SK-N-SH (cell line): ENCODE measurements at regions not wholly inside any gene's neighbourhood (a gene's known extent, or its start where the extent isn't known, plus 50 kb on each side); places are given as distances from the start of the nearest gene placed in this dataset.

ENCODE experiments used
- CTCF ChIP-seq: fragments of 200-600 bp; sonication (generic); IDR thresholded peaks from 2 replicates; pipeline ENCODE4 v1.6.1; 2017; ENCODE audit warnings: antibody characterized with exemption, mild to moderate bottlenecking, moderate library complexity
- EP300 ChIP-seq, 2 experiments: IDR thresholded peaks; 2 replicates each; pipeline versions ENCODE4 v1.4.0 to v1.6.1; 2012; ENCODE audit warnings: borderline replicate concordance in 1 of 2, low read depth in 1 of 2, low read length in 1 of 2
- EZH2phosphoT487 ChIP-seq: fragments of 200-600 bp; sonication (generic); IDR thresholded peaks from 2 replicates; pipeline ENCODE4 v1.6.1; 2017; ENCODE audit warnings: low read depth, mixed run types, mild to moderate bottlenecking, antibody characterized with exemption, moderate library complexity, borderline replicate concordance
- GABPA ChIP-seq: IDR thresholded peaks from 2 replicates; pipeline ENCODE4 v1.4.0; 2012; ENCODE audit warnings: low read depth, mild to moderate bottlenecking
- JUND ChIP-seq: IDR thresholded peaks from 2 replicates; pipeline ENCODE4 v1.4.0; 2012
- MAX ChIP-seq: IDR thresholded peaks from 2 replicates; pipeline ENCODE4 v1.4.0; 2012; ENCODE audit warnings: low read depth
- PBX3 ChIP-seq: IDR thresholded peaks from 2 replicates; pipeline ENCODE4; 2012
- REST ChIP-seq: IDR thresholded peaks from 2 replicates; pipeline ENCODE4 v1.6.1; 2012; ENCODE audit warnings: mild to moderate bottlenecking, low read depth, low read length, moderate library complexity
- SMC3 ChIP-seq: IDR thresholded peaks from 2 replicates; pipeline ENCODE4 v1.6.1; 2012; ENCODE audit warnings: low read depth, low read length, improper control_type of control experiment
- USF1 ChIP-seq: IDR thresholded peaks from 2 replicates; pipeline ENCODE4 v1.4.0; 2012; ENCODE audit warnings: low read depth, borderline replicate concordance
- ZBTB33 ChIP-seq: IDR thresholded peaks from 2 replicates; pipeline ENCODE4 v1.4.0; 2012; ENCODE audit warnings: low read depth, borderline replicate concordance

- TF ChIP-seq EZH2phosphoT487 = no peak
- TF ChIP-seq JUND = no peak
- no peak for TF ChIP-seq CTCF
- no peak for TF ChIP-seq GABPA
- no peak for TF ChIP-seq REST
- no peak for TF ChIP-seq ZBTB33
- TF ChIP-seq EP300 (IDR thresholded peaks at IDR 0.05; ENCODE audit: borderline replicate concordance in 1 of 2, low read depth in 1 of 2, low read length in 1 of 2) = no peak
- TF ChIP-seq SMC3 = no peak
- TF ChIP-seq USF1 = no peak
- no peak for TF ChIP-seq MAX
- no peak for TF ChIP-seq PBX3
Measured at GRCh38 chr11:23097891-23098290, 237.6 kb upstream of the CCDC179 start.
